HepG2 (cell line): ENCODE measurements at regions not wholly inside any gene's neighbourhood (a gene's known extent, or its start where the extent isn't known, plus 50 kb on each side); places are given as distances from the start of the nearest gene placed in this dataset.

Experiments
- ATAC-seq: fragments of 200-7000 bp; cut with Tn5 transposase; 3 replicates; pipeline ENCODE4 v1.9.1; 2020; ENCODE audit warnings: mild to moderate bottlenecking, moderate library complexity
- BruUV-seq: library from RNA; stranded (reverse); fragments of 400-500 nt; replicated peaks from 2 replicates; lab custom pipeline; 2021; lab: Mats Ljungman, UMichigan
- CTCF ChIA-PET: fragments of 300-600 bp; formaldehyde crosslinking; extraction: SDS; loops from one replicate; lab custom pipeline; 2021; ENCODE audit warnings: low total read pairs, inconsistent platforms, low intra/inter-chr PET ratio; lab: Yijun Ruan, JAX
- POLR2A ChIA-PET: fragments of 350-600 bp; sonication (Branson Sonifier 250); formaldehyde crosslinking; loops from one replicate; lab custom pipeline; 2020; ENCODE audit warnings: antibody characterized with exemption, inconsistent platforms; lab: Yijun Ruan, JAX
- DNase-seq: peaks from one replicate; pipeline ENCODE4 v3.0.0-alpha.2; 2015; ENCODE audit warnings: low spot score
- FAIRE-seq: peaks from 3 replicates; lab custom pipeline; 2011; peaks lifted over from hg19 to GRCh38; lab: Jason Lieb, UNC
- H2AFZ ChIP-seq: one replicate; pipeline ENCODE4 v1.6.1; 2011; ENCODE audit warnings: low read length, inconsistent platforms
- H3K27ac ChIP-seq: fragments of 300-600 bp; 3 replicates; pipeline ENCODE4 v1.8.0; 2011; ENCODE audit warnings: mixed run types, mild to moderate bottlenecking, mixed read lengths, low read length, inconsistent platforms; ENCODE audit not compliant: insufficient read depth; ENCODE audit errors: extremely low read length
- H3K27me3 ChIP-seq, 2 experiments: fragments of 200-600 bp in 1 of 2; 2 replicates in 1 of 2; 3 replicates in 1 of 2; pipeline versions ENCODE4 v1.6.0 to v1.8.0; 2011; ENCODE audit warnings: low read length in 2 of 2, mild to moderate bottlenecking in 2 of 2, moderate library complexity in 2 of 2, inconsistent platforms in 1 of 2; ENCODE audit not compliant: insufficient read depth in 2 of 2, control insufficient read depth in 1 of 2
- H3K36me3 ChIP-seq, 2 experiments: fragments of 200-600 bp in 1 of 2; replicated peaks in 1 of 2; 2 replicates in 1 of 2; 3 replicates in 1 of 2; pipeline versions ENCODE4 v1.5.1 to v1.8.0; 2011; ENCODE audit warnings: low read length in 2 of 2, inconsistent platforms in 1 of 2; ENCODE audit not compliant: insufficient read depth in 2 of 2, control insufficient read depth in 1 of 2
- H3K4me1 ChIP-seq: 2 replicates; pipeline ENCODE4 v1.5.1; 2012; ENCODE audit warnings: low read length, inconsistent platforms; ENCODE audit not compliant: insufficient read depth
- H3K4me2 ChIP-seq: 2 replicates; pipeline ENCODE4 v1.6.0; 2011; ENCODE audit warnings: low read depth, low read length, inconsistent platforms
- H3K4me3 ChIP-seq, 3 experiments: fragments of 200-600 bp in 1 of 3; sonication (generic), shearing (Covaris generic) in 1 of 3; replicated peaks in 1 of 3; 2 replicates each; pipeline ENCODE4 v1.5.1; 2011 to 2016; ENCODE audit warnings: low read length in 3 of 3, inconsistent platforms in 2 of 3, low read depth in 2 of 3, mild to moderate bottlenecking in 2 of 3, control low read depth in 1 of 3, mixed read lengths in 1 of 3; ENCODE audit not compliant: insufficient read depth in 1 of 3
- H3K79me2 ChIP-seq: one replicate; pipeline ENCODE4 v1.6.1; 2011; ENCODE audit warnings: low read length, inconsistent platforms; ENCODE audit not compliant: insufficient read depth
- H3K9ac ChIP-seq: 2 replicates; pipeline ENCODE4 v1.6.0; 2011; ENCODE audit warnings: mild to moderate bottlenecking, low read depth, low read length, inconsistent platforms; ENCODE audit not compliant: insufficient read depth
- H3K9me3 ChIP-seq: 2 replicates; pipeline ENCODE4 v1.5.1; 2012; ENCODE audit warnings: mild to moderate bottlenecking, low read length
- H4K20me1 ChIP-seq: 2 replicates; pipeline ENCODE4 v1.6.0; 2011; ENCODE audit warnings: inconsistent platforms, mild to moderate bottlenecking, low read length, moderate library complexity; ENCODE audit not compliant: insufficient read depth
- AKAP8 ChIP-seq: sonication (generic); formaldehyde crosslinking; IDR thresholded peaks from 2 replicates; pipeline ENCODE4 v1.5.1; 2020; ENCODE audit warnings: mild to moderate bottlenecking, missing genetic modification reagents
- CBFB ChIP-seq: sonication (generic); formaldehyde crosslinking; IDR thresholded peaks from 2 replicates; pipeline ENCODE4 v1.4.0; 2020; ENCODE audit warnings: missing genetic modification reagents
- CEBPB ChIP-seq: IDR thresholded peaks from 2 replicates; pipeline ENCODE4 v1.6.1; 2011; ENCODE audit warnings: low read depth, low read length, improper control_type of control experiment, borderline replicate concordance
- ELF3 ChIP-seq: IDR thresholded peaks from 2 replicates; pipeline ENCODE4 v1.6.1; 2016; ENCODE audit warnings: missing genetic modification reagents, missing compliant biosample characterization
- GATA4 ChIP-seq: sonication (generic); IDR thresholded peaks from 2 replicates; pipeline ENCODE4 v1.6.1; 2016; ENCODE audit warnings: antibody characterized with exemption, low read depth, borderline replicate concordance
- PCBP1 ChIP-seq: fragments of 200-400 bp; formaldehyde crosslinking; IDR thresholded peaks from 2 replicates; pipeline ENCODE4 v1.6.1; 2017; ENCODE audit warnings: mild to moderate bottlenecking, low read depth, low read length, borderline replicate concordance
- POLR2A ChIP-seq, 2 experiments: IDR thresholded peaks; 2 replicates each; pipeline ENCODE4 v1.6.1; 2011; ENCODE audit warnings: low read depth in 2 of 2, low read length in 2 of 2, mild to moderate bottlenecking in 1 of 2, moderate library complexity in 1 of 2; ENCODE audit not compliant: insufficient read depth in 1 of 2
- SALL2 ChIP-seq: sonication (generic); formaldehyde crosslinking; IDR thresholded peaks from 2 replicates; pipeline ENCODE4 v1.8.1; 2023; ENCODE audit warnings: mild to moderate bottlenecking, missing genetic modification reagents, inconsistent platforms
- U2AF1 ChIP-seq: fragments of 200-400 bp; formaldehyde crosslinking; optimal IDR thresholded peaks from 2 replicates; pipeline ENCODE3; 2017; ENCODE audit warnings: mild to moderate bottlenecking, low read depth, low read length
- ZNF30 ChIP-seq: sonication (generic); formaldehyde crosslinking; IDR thresholded peaks from 2 replicates; pipeline ENCODE4 v1.5.0; 2020; ENCODE audit warnings: mild to moderate bottlenecking, missing genetic modification reagents
- WGBS: methylation state at CpG from one replicate; pipeline ENCODE4 v1.1.6; 2017; ENCODE audit warnings: low lambda C conversion rate; 5-methylcytosine and 5-hydroxymethylcytosine counted together
- in situ Hi-C: cut with HindIII; loops from 2 replicates; pipeline ENCODE4 v1.10.0; 2017; ENCODE audit warnings: low pct_unique_long_range_greater_than_20kb; ENCODE audit not compliant: extremely low pct_ligation_motif_present
- intact Hi-C: fragments of 100-400 bp; cut with micrococcal nuclease; formaldehyde crosslinking; loops from one replicate; pipeline ENCODE4 v1.10.0; 2022; ENCODE audit not compliant: unreplicated experiment
- TF ChIP-seq, protein P1 (sequence below): sonication (generic); formaldehyde crosslinking; IDR thresholded peaks from 2 replicates; pipeline ENCODE4; 2020; ENCODE audit warnings: missing genetic modification reagents, mild to moderate bottlenecking, borderline replicate concordance
- TF ChIP-seq, protein P2 (sequence below): sonication (generic); IDR thresholded peaks from 2 replicates; pipeline ENCODE4 v1.6.1; 2016; ENCODE audit warnings: low read depth, borderline replicate concordance

DNA sequence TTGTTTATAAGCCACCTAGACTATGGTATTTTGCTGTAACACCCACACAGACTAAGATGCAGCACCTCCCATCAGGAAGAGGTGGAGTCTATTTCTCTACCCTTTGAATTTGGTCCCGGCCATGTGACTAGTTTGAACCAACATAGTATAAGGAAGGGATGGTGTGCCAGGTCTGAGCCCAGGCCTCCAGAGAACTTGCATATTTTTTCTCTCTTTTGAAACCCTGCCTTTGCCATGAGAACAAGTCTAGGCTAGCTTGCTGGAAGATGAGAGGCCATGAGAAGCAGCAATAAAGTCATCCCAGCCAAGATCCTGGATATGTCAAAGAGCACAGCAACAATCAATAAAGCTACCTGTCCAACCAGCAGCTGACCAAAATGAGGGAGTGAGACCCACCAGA is 63.0 kb upstream of the ANKEF1 start:
- Histone ChIP-seq H3K4me1 (no peaks in the 10 kb centered on the region), H3K9me3 (no peaks in the 10 kb centered on the region), H3K36me3 (no peaks in the 10 kb centered on the region), H3K4me2 (no peak overlapping the region), H2AFZ (no peak overlapping the region), H3K4me3 (no peak overlapping the region), H3K27me3 (no peaks in the 10 kb centered on the region), H4K20me1 (no peaks in the 10 kb centered on the region), H3K9ac (no peak overlapping the region), H3K27ac (no peak overlapping the region), H3K79me2 (no peaks in the 10 kb centered on the region)
- TF ChIP-seq AKAP8 (no peak), POLR2A (IDR thresholded peaks at IDR 0.05; ENCODE audit: insufficient read depth in 1 of 2, low read depth in 2 of 2, low read length in 2 of 2) (no peak), U2AF1 (no peak), ZNF30 (CRISPR knock-in tag) (no peak), GATA4 (no peak), PCBP1 (no peak)
- TF ChIP-seq, protein P1, sequence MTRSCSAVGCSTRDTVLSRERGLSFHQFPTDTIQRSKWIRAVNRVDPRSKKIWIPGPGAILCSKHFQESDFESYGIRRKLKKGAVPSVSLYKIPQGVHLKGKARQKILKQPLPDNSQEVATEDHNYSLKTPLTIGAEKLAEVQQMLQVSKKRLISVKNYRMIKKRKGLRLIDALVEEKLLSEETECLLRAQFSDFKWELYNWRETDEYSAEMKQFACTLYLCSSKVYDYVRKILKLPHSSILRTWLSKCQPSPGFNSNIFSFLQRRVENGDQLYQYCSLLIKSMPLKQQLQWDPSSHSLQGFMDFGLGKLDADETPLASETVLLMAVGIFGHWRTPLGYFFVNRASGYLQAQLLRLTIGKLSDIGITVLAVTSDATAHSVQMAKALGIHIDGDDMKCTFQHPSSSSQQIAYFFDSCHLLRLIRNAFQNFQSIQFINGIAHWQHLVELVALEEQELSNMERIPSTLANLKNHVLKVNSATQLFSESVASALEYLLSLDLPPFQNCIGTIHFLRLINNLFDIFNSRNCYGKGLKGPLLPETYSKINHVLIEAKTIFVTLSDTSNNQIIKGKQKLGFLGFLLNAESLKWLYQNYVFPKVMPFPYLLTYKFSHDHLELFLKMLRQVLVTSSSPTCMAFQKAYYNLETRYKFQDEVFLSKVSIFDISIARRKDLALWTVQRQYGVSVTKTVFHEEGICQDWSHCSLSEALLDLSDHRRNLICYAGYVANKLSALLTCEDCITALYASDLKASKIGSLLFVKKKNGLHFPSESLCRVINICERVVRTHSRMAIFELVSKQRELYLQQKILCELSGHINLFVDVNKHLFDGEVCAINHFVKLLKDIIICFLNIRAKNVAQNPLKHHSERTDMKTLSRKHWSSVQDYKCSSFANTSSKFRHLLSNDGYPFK (CRISPR knock-in tag): no peak
- FAIRE-seq (no peak), DNase-seq (no peak), ATAC-seq (no peak)
- in situ Hi-C loops (loop anchor here (10.0 kb wide), 2 partner anchors 453 to 563 kb away; no protein-coding TSS in a partner anchor), intact Hi-C loops (no loop called here)
- BruUV-seq: no TSS peak
- WGBS: 0% methylated on average over 1 of the region's 1 CpG
- ChIA-PET POLR2A (no interaction called here), CTCF (no interaction called here)

DNA sequence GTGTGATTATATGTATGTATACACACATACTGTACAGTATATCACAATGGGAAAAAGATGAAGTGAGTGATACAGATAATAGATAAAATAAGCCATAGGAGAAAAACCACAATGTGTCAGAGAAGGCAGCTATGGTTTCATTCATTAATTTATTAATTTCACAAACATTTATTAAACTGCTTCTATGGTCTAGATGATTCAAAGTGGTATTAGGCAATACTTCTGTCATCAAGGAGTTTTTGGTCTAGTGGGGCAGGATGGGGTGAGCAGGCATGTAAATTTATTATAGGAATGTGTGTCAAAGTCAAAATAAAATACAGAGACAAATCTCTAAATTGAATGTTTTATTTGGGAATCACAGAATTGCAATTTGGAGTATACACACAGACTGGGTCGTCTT is 65.2 kb upstream of the ANKEF1 start:
- intact Hi-C loops: no loop called here
- no peak for TF ChIP-seq CBFB (CRISPR knock-in tag)
- no peak for TF ChIP-seq SALL2 (CRISPR knock-in tag)
- TF ChIP-seq ELF3 (CRISPR knock-in tag): no peak
- TF ChIP-seq, protein P2, sequence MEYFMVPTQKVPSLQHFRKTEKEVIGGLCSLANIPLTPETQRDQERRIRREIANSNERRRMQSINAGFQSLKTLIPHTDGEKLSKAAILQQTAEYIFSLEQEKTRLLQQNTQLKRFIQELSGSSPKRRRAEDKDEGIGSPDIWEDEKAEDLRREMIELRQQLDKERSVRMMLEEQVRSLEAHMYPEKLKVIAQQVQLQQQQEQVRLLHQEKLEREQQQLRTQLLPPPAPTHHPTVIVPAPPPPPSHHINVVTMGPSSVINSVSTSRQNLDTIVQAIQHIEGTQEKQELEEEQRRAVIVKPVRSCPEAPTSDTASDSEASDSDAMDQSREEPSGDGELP: no peak
- TF ChIP-seq CEBPB: 0 out of 2 replicates have a peak, but pooled peaks have one; percentile 37

More for the DNA sequence above, 65.2 kb upstream of the ANKEF1 start:
- Histone ChIP-seq H3K9me3 (no peaks in the 10 kb centered on the region), H3K36me3 (no peaks in the 10 kb centered on the region), H3K27ac (no peak overlapping the region), H3K4me3 (no peak overlapping the region), H3K79me2 (no peaks in the 10 kb centered on the region), H3K27me3 (no peaks in the 10 kb centered on the region), H3K4me2 (no peak overlapping the region), H3K4me1 (no peaks in the 10 kb centered on the region), H4K20me1 (no peaks in the 10 kb centered on the region), H3K9ac (no peak overlapping the region), H2AFZ (no peak overlapping the region)
- ChIA-PET CTCF (no interaction called here), POLR2A (no interaction called here)
- ATAC-seq (no peak), DNase-seq (no peak), FAIRE-seq (no peak)
- 0% methylated on average over 1 of the region's 1 CpG for WGBS
- in situ Hi-C loops: loop anchor here (10.0 kb wide), 2 partner anchors 455 to 565 kb away; no protein-coding TSS in a partner anchor
- BruUV-seq: no TSS peak
